Epithelial cell of proximal tubule (primary cell): ENCODE measurements at regions not wholly inside any gene's neighbourhood (a gene's known extent, or its start where the extent isn't known, plus 50 kb on each side); places are given as distances from the start of the nearest gene placed in this dataset.

Experiments
- DNase-seq: peaks from one replicate; pipeline ENCODE4 v3.0.0-alpha.2; 2011; ENCODE audit warnings: low read depth
- H3K4me3 ChIP-seq: 2 replicates; pipeline ENCODE4 v1.5.1; 2011; ENCODE audit warnings: low read depth, mild to moderate bottlenecking, low read length
- TF ChIP-seq, protein P1 (sequence below): conservative IDR thresholded peaks from 2 replicates; pipeline ENCODE4 v1.5.1; 2012; ENCODE audit warnings: low read depth, mild to moderate bottlenecking, low read length

DNA sequence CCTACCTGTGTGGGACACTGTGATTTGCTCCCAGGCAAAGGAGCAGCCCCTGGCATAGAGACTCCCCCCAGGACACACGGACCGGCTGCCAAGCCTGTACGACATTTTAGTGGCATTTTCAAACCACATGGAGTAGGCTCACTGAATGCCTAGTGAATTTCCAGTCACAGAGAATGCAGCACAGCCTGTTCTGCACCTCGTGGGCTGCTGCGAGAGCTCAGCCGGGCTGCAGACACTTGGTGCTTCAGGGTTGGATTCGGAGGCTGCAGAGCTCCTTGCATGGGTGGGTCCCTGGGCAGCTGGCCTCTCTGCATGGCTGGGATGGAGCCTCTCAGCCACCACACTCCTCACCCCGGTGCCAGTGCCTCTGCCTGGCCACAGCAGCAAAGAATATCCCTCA lies 51.2 kb upstream of the HNF1B start:
- TF ChIP-seq, protein P1, sequence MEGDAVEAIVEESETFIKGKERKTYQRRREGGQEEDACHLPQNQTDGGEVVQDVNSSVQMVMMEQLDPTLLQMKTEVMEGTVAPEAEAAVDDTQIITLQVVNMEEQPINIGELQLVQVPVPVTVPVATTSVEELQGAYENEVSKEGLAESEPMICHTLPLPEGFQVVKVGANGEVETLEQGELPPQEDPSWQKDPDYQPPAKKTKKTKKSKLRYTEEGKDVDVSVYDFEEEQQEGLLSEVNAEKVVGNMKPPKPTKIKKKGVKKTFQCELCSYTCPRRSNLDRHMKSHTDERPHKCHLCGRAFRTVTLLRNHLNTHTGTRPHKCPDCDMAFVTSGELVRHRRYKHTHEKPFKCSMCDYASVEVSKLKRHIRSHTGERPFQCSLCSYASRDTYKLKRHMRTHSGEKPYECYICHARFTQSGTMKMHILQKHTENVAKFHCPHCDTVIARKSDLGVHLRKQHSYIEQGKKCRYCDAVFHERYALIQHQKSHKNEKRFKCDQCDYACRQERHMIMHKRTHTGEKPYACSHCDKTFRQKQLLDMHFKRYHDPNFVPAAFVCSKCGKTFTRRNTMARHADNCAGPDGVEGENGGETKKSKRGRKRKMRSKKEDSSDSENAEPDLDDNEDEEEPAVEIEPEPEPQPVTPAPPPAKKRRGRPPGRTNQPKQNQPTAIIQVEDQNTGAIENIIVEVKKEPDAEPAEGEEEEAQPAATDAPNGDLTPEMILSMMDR, result no peak
- no peak overlapping the region for H3K4me3 ChIP-seq
- no peak for DNase-seq
